ENCODE measurements at regions not wholly inside any gene's neighbourhood (a gene's known extent, or its start where the extent isn't known, plus 50 kb on each side); places are given as distances from the start of the nearest gene placed in this dataset.

- H4K20me1 ChIP-seq (replicated peaks in 1 of 2; ENCODE audit: control insufficient read depth in 1 of 2, insufficient read depth in 2 of 2, low read length in 2 of 2), result no peaks in the 10 kb centered on the region
- no peaks in the 10 kb centered on the region for H3K4me1 ChIP-seq (replicated peaks in 1 of 4; ENCODE audit: control insufficient read depth in 3 of 4, insufficient read depth in 4 of 4, low read length in 3 of 4)
- H3K4ac ChIP-seq (replicated peaks; ENCODE audit: insufficient read length, low read depth, low read length), result no peak overlapping the region
- H3K4me3 ChIP-seq (ENCODE audit: extremely low read depth in 1 of 4, insufficient read depth in 2 of 4, low read depth in 3 of 4, low read length in 4 of 4), result no peak overlapping the region
- H2AFZ ChIP-seq (ENCODE audit: low read length), result no peak overlapping the region
- H3K9ac ChIP-seq (replicated peaks in 1 of 4; ENCODE audit: extremely low read depth in 1 of 4, low read depth in 3 of 4, low read length in 3 of 4), result no peak overlapping the region
- H2BK5ac ChIP-seq (ENCODE audit: low read depth, low read length), result no peak overlapping the region
- no peak overlapping the region for H3K56ac ChIP-seq (replicated peaks; ENCODE audit: insufficient read length, low read depth, low read length)
- no peaks in the 10 kb centered on the region for H3K27me3 ChIP-seq (replicated peaks in 1 of 4; ENCODE audit: control insufficient read depth in 3 of 4, extremely low read depth in 1 of 4, insufficient read depth in 3 of 4, low read length in 3 of 4)
- H2BK20ac ChIP-seq (ENCODE audit: low read length), result no peak overlapping the region
- H2BK120ac ChIP-seq (replicated peaks; ENCODE audit: low read depth, low read length), result no peak overlapping the region
- no peaks in the 10 kb centered on the region for H3K79me2 ChIP-seq (ENCODE audit: control insufficient read depth in 1 of 2, insufficient read depth in 2 of 2, low read length in 2 of 2)
- no peak overlapping the region for H3K4me2 ChIP-seq (ENCODE audit: insufficient read depth in 1 of 2, low read depth in 2 of 2, low read length in 2 of 2)
- H3K18ac ChIP-seq (ENCODE audit: extremely low read depth, low read length), result no peak overlapping the region
- no peak overlapping the region for H4K5ac ChIP-seq (ENCODE audit: insufficient read length, low read depth, low read length)
- H3K23me2 ChIP-seq (ENCODE audit: low read depth, low read length), result no peaks in the 10 kb centered on the region
- H3K27ac ChIP-seq (ENCODE audit: low read depth, low read length), result no peak overlapping the region
- no peak overlapping the region for H2AK5ac ChIP-seq (ENCODE audit: low read depth, low read length)
- DNase-seq (ENCODE audit: low read depth in 1 of 2, low spot score in 2 of 2) (no peak), FAIRE-seq (peak; percentile 45)
- H3K79me1 ChIP-seq (ENCODE audit: low read depth, low read length), result no peaks in the 10 kb centered on the region
- H3K23ac ChIP-seq (ENCODE audit: insufficient read length), result no peak overlapping the region
- H4K91ac ChIP-seq (replicated peaks; ENCODE audit: insufficient read length, low read length), result no peak overlapping the region
- no peak overlapping the region for H4K8ac ChIP-seq (ENCODE audit: extremely low read depth, insufficient read depth, low read length)
- no peaks in the 10 kb centered on the region for H3K9me3 ChIP-seq (ENCODE audit: insufficient read depth in 2 of 2, low read depth in 1 of 2, low read length in 1 of 2)
- H3K36me3 ChIP-seq (ENCODE audit: control insufficient read depth in 2 of 4, insufficient read depth in 4 of 4, low read length in 3 of 4), result no peaks in the 10 kb centered on the region
- CTCF ChIA-PET (ENCODE audit: partially characterized antibody), result no interaction called here
- no peak overlapping the region for H3K14ac ChIP-seq (ENCODE audit: insufficient read length)
- POLR2A ChIA-PET (ENCODE audit: partially characterized antibody), result no interaction called here
- H2BK12ac ChIP-seq (ENCODE audit: low read depth, low read length), result no peak overlapping the region
- 90% methylated on average over 8 of the region's 8 CpGs; no CpG with 5 or more reads in 1 of the 2 experiments for WGBS, 2 experiments (ENCODE audit: extremely low coverage in 1 of 2, insufficient coverage in 1 of 2, insufficient read length in 1 of 2, insufficient replicate concordance in 2 of 2, low coverage in 1 of 2, low lambda C conversion rate in 2 of 2, missing lambda C conversion rate in 1 of 2)
- H2BK15ac ChIP-seq (ENCODE audit: low read length), result no peak overlapping the region
- peak in 2 of 3 experiments; percentile 23 to 38; a peak in 2 of 4 replicates for TF ChIP-seq CTCF (IDR thresholded peaks at IDR 0.05; ENCODE audit: control extremely low read depth in 1 of 3, insufficient read depth in 1 of 3, low read depth in 1 of 3, low read length in 3 of 3)
- no peak for TF ChIP-seq ATF2 (IDR thresholded peaks at IDR 0.05; ENCODE audit: low read length)
Measured at GRCh38 chr9:30065888-30066287, 2318.6 kb upstream of the ACO1 start.
